ENCODE measurements at regions not wholly inside any gene's neighbourhood (a gene's known extent, or its start where the extent isn't known, plus 50 kb on each side); places are given as distances from the start of the nearest gene placed in this dataset.

- DNase-seq: no peak
Observed at GRCh38 chr15:87219650-87220615, 1036.6 kb downstream of the NTRK3 start.

- DNase-seq: no peak
Observed at GRCh38 chr15:87215100-87215499, 1041.4 kb downstream of the NTRK3 start.

GRCh38 chr15:87213626-87214025, 1042.9 kb downstream of the NTRK3 start:
- no peak for DNase-seq

- DNase-seq: no peak
Observed at GRCh38 chr15:87212041-87212440, 1044.5 kb downstream of the NTRK3 start.

GRCh38 chr15:87211547-87211946, 1045.0 kb downstream of the NTRK3 start:
- DNase-seq: no peak

GRCh38 chr15:87209891-87210689, 1046.4 kb downstream of the NTRK3 start:
- DNase-seq: no peak

- DNase-seq: no peak
Observed at GRCh38 chr15:87207990-87208580, 1048.5 kb downstream of the NTRK3 start.

- no peak for DNase-seq
Observed at GRCh38 chr15:87207251-87207650, 1049.3 kb downstream of the NTRK3 start.

- no peak for DNase-seq
Observed at GRCh38 chr15:87201986-87202385, 1054.6 kb downstream of the NTRK3 start.

GRCh38 chr15:87200149-87200548, 1056.4 kb downstream of the NTRK3 start:
- no peak for DNase-seq

GRCh38 chr15:87197981-87198380, 1058.6 kb downstream of the NTRK3 start:
- DNase-seq: no peak

GRCh38 chr15:87196498-87196897, 1060.0 kb downstream of the NTRK3 start:
- no peak for DNase-seq

- DNase-seq: no peak
Observed at GRCh38 chr15:87193481-87193880, 1063.1 kb downstream of the NTRK3 start.

- DNase-seq: no peak
Observed at GRCh38 chr15:87167706-87168105, 1088.0 kb downstream of the AGBL1 start.

- no peak for DNase-seq
Observed at GRCh38 chr15:87167055-87167454, 1087.4 kb downstream of the AGBL1 start.

GRCh38 chr15:87155771-87156170, 1076.1 kb downstream of the AGBL1 start:
- no peak for DNase-seq

GRCh38 chr15:87154761-87155160, 1075.1 kb downstream of the AGBL1 start:
- no peak for DNase-seq

- no peak for DNase-seq
Observed at GRCh38 chr15:87151202-87151748, 1071.6 kb downstream of the AGBL1 start.

- DNase-seq: no peak
Observed at GRCh38 chr15:87145696-87146095, 1066.0 kb downstream of the AGBL1 start.

GRCh38 chr15:87144775-87145174, 1065.1 kb downstream of the AGBL1 start:
- no peak for DNase-seq

GRCh38 chr15:87142096-87142495, 1062.4 kb downstream of the AGBL1 start:
- no peak for DNase-seq

- no peak for DNase-seq
Observed at GRCh38 chr15:87135109-87135508, 1055.4 kb downstream of the AGBL1 start.

GRCh38 chr15:87133704-87134103, 1054.0 kb downstream of the AGBL1 start:
- DNase-seq: no peak

All from activated CD4-positive, alpha-beta T cell treated with anti-CD3 and anti-CD28 coated beads, Interleukin-2, amount 50 U/mL, for 48 hours (primary cell).